Activated CD4-positive, alpha-beta T cell treated with anti-CD3 and anti-CD28 coated beads for 4 hours (primary cell): ENCODE measurements at regions not wholly inside any gene's neighbourhood (a gene's known extent, or its start where the extent isn't known, plus 50 kb on each side); places are given as distances from the start of the nearest gene placed in this dataset.

ENCODE experiments used
- DNase-seq, 2 donors: peaks; one replicate each; pipeline ENCODE4 v3.0.0-alpha.2; 2020

GRCh38 chr10:2850202-2850601 is 217.1 kb upstream of the PFKP start:
- no peak for DNase-seq

DNA sequence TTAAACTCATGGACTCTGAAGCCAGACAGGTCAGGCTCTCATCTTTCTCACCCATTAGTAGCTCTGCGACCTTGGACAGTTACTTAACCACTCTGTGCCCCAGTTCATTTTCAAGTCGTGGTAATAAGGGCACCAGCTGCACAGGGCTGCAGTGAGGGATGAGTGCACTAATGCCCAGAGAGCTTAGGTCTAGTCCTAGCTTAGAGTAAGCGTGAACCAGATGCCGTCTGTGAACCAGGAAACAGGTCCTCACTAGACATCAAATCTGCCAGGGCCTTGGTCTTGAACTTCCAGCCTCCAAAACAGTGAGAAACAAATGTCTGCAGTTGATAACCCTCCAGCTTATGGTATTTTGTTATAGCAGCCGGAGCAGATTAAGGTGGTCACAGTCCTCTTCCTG is 222.4 kb upstream of the PFKP start:
- DNase-seq = no peak

DNA sequence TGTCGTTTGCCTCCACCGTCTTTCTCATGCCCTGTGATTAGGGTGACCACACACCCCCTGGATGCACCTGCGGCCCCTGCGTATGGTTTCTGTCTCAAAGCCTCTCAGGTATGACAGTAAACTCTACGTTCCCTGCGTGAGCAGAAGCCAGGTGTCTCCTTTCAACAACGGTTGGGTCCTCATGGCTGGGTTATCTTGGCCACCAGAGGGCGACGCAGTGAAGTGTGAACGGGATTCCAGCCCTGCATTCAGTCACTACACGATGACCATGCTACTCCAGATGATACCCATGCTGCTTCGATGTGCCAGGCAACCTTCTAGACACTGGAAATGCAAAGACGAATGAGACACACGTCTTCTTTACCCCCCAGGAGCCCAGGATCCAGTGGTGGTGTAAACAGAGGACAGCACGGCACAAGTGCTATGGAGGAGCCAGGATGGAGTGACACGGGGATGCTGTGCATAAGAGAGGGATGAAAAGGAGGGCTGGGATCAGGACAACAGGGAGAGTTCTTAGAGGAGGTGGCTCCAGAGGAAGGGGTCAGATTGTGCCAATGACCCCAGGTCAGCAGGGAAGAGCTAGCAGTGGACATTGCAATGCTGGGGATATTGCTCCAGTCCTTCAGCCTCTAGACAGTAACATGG is 228.1 kb upstream of the PFKP start:
- peak in 1 of 2 donors; percentile 5 for DNase-seq

DNA sequence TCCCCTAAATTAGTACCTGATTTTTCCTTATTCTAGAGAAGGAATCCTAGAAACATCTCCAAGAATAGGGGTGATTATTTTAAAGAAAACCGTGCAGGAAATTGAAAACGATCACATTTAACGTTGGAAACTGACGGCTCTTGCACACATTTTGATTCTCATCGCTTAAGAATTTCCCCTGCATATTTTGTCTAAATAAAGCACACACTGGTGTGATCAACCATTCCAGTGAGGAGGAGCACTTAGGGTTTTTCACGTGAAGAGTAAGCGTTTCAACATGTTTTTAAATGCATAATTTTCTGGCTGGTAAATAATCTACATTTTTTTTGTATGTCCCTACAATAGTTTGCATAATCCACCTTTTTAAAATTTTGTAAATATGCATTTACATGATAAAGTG is 229.7 kb upstream of the PFKP start:
- DNase-seq = no peak

DNA sequence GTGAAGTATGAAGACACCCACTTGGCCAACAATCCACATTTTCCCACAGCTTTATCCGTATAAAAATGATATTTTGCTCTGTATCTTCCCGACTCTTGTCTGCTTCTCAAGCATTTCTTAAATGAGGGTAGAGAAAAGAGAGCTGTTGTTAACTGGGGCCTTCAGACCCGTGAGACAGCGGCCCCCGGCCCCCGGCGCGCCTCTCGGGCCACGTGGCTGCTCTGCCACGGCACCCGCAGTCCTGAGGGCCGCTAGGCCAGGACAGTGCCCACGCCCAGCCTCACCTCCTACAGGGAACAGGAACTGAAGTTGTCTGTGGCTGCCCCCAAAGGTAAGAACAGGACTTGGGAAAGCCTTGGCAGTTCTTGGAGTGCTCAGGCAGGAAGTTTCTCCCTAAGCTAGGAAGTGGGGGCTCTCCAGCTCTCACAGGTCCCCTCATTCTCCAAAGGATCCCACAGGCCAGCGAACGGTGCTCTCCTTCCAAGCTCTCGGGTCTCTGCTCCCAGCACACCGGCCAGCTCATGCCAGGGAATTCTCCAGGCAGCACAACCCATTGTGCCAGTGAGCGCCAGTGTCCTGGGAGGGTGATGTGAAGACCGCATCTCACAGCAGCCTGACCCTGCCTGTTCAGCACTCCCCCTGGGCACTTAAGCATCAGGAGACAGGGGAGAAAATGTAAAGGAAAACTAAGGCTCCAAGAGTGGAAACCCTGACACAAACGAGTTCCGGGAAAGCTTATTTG is 230.3 kb upstream of the PFKP start:
- DNase-seq = no peak

DNA sequence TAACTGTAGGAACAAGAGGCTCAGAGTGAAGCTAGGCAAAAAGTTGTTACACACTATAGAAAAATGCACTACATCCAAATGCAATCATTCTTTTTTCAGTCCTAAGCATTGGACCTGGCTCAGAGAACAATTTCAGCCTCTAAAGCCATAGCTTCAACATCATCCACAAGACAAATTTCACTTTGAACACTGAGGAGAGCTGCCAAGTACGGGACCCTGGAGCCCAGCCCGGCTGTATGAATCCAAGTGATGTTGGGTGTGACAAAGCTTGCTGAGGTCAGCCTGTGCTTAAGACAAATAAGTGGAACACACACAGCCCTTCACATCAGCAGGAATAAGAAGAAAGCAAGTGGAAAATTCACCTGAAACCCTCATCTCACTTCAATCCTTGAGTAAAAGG is 233.1 kb upstream of the PFKP start:
- DNase-seq = no peak

- no peak for DNase-seq
Observed at GRCh38 chr10:2831509-2831908, 235.8 kb upstream of the PFKP start.

DNA sequence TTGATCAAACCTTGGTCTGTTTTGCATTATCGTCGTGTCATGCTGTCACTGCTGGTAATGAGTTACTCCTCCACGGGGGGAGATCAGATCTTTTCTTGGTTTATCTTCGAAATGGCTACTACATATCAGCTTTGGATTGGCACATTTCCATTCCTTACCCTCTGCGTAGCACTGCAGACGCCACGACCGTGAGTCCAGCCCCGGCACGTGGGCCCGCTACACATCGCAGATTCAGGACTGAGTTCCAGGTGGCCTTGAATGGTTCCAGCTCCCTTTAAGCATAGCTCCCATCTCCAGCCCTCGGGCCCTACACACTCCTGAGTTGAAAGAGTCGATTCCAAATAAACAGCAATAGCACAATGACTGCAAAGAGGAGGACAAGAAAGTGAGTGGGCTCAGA is 238.6 kb upstream of the PFKP start:
- no peak for DNase-seq

- no peak for DNase-seq
Observed at GRCh38 chr10:2826675-2827074, 240.7 kb upstream of the PFKP start.

DNA sequence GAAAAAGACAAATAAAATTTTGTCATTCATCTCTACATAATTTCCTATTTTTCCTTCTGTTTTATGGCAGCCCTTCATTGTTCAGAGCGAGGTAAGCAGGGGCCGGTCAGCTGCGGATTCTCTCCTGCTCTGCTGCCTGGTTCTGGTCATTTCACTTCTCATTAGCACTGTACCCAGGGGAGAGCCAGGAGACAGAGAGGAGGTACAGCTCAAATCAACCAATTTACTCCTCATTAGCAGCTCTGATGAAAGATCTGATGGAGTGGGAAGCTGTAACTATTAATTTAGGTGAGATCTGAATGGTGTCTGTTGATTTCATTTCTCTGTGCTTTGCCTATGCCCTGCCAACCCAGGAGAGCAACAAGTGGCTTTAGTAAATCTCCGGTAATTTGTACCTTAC is 241.5 kb upstream of the PFKP start:
- DNase-seq = no peak

DNA sequence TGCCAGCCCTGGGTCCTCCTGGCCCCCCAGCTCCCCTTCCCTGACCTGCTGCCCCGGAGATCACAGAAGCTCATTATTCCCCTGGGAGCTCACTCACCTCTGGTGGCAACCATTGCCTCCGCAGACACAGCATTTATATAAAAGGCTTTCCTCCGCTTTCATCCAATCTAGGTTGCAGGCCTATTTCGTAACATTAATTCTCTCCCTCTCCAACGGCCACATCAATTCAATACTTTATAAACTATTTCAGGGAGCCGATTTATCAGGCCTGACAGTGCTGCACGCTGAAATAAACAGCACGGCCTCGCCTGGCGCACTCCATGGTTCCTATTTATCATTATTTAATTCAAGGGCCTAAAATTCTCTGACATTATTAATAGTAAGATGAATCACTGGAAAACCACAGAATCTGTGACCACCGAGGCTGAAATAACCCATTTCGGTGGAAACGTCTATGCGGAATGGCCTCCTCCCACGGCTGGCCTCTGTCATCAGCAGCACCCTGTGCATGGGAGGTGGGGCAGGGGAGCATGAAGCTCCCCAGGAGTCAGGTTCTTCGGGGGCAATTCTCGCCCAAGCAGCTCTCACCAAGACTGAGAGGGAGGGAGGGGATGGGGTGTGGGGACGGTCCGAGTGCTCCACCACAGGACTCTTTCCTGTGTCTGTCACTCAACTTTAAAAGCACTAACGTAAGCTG is 249.3 kb upstream of the PFKP start:
- DNase-seq = no peak

- no peak for DNase-seq
Observed at GRCh38 chr10:2813693-2814092, 253.7 kb upstream of the PFKP start.

- DNase-seq = no peak
Observed at GRCh38 chr10:2813286-2813685, 254.1 kb upstream of the PFKP start.

DNA sequence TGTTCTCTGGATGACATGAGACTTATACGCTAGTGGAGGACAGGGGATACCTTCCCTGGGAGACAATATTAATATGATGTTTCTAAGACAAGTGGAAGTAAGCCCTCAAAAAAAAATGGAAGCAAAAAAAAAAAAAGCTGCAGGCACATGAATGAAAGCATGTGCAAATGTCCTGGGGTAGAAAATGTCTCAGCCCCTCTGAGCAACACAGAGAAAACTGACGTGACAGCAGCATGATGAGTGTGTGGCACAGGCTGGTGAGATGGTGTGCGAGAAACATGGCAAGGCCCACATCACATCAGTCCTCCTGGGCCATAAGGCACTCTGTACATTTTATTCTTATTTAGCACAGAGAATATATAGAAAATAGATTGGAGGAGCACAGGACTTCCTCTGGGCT is 254.7 kb upstream of the PFKP start:
- no peak for DNase-seq

- DNase-seq = no peak
Observed at GRCh38 chr10:2800178-2800577, 267.2 kb upstream of the PFKP start.

GRCh38 chr10:2798336-2799022 is 268.9 kb upstream of the PFKP start:
- DNase-seq = no peak

DNA sequence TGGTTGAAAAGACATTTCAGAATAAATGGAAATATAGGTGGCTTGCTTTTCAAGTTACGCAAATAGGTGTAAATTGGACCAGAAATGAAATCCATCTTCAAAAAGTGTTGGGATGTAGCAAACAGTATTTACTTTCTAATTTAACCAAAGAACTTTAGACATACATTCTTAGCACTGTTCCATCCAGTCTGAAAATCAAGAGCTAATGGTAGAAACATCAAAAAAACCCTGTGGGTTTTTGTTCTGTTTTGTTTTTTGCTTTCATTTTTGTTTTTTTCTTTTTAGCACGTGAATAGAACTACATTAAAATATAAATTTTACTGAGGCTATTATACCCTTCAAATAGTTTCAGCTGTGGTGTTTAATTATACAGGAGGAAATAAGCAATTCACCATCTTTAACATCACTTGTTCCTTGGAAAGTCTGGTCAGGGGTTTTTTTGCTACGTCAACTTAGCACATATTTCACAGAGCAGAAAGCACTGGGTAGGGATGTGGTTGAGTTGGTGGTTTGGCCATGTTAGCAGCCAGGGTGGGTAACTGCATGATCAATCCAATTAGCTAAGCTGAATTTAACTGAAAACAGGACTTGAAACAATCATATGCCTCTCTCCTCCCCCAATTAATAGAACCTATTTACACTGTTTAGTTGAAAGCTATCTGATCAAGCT is 275.4 kb upstream of the PFKP start:
- no peak for DNase-seq

DNA sequence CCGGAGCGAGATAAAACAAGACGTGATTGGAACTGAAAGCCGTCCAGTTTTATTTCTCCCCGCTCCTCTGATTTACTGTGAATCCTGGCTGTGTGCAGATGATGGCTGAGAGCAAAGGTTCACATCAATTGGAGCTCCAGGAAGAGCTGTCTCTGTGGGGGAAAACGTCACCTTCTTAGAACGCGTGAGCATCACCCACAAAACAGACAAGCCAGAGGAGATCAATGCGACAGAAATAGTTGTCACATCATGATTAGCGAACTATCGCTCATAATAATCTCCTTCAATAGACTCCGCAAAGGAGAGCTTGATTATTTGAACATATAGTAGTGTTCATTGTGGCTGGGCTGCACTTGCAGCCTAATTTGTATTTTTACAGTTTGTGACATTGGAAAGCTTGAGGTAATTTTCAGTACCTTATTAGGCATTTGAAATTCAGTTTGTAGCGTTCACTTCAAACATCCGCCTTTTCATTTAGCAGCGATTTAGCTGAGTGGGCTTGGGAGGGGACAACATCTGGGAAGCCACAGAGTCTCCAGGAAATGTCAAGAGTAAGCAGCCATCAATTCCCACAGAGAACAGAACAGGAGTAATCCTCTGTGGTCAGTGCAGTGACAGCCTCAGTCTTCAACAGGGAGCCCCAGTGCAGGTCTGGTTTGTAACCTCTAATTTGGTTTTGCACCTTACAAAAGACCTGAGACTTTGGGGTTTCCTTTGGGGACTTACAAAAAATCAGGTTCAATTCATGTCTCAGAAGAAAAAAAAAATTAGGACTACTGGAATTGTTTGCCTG is 276.8 kb upstream of the PFKP start:
- DNase-seq = no peak

- no peak for DNase-seq
Observed at GRCh38 chr10:2786251-2786650, 281.1 kb upstream of the PFKP start.

- DNase-seq = no peak
Observed at GRCh38 chr10:2784766-2785165, 282.6 kb upstream of the PFKP start.

GRCh38 chr10:2782950-2783349 is 284.4 kb upstream of the PFKP start:
- no peak for DNase-seq

- no peak for DNase-seq
Observed at GRCh38 chr10:2782265-2782664, 285.1 kb upstream of the PFKP start.
